H9 (cell line): ENCODE measurements at regions not wholly inside any gene's neighbourhood (a gene's known extent, or its start where the extent isn't known, plus 50 kb on each side); places are given as distances from the start of the nearest gene placed in this dataset.

ENCODE experiments used
- DNase-seq: peaks from one replicate; pipeline ENCODE4 v3.0.0-alpha.2; 2017
- H2AFZ ChIP-seq: one replicate; pipeline ENCODE4 v1.6.1; 2013; ENCODE audit warnings: mild to moderate bottlenecking, low read length, control low read depth, moderate library complexity
- H2AK5ac ChIP-seq: 2 replicates; pipeline ENCODE4 v1.6.1; 2013; ENCODE audit warnings: low read length, control low read depth, mixed read lengths; ENCODE audit not compliant: insufficient read length
- H2BK120ac ChIP-seq: one replicate; pipeline ENCODE4 v1.6.1; 2013; ENCODE audit warnings: low read depth, mild to moderate bottlenecking, low read length, control low read depth, inconsistent platforms; ENCODE audit not compliant: poor library complexity, severe bottlenecking
- H2BK12ac ChIP-seq: 2 replicates; pipeline ENCODE4 v1.6.1; 2013; ENCODE audit warnings: low read length, control low read depth, mixed read lengths, low read depth; ENCODE audit not compliant: insufficient read length
- H2BK15ac ChIP-seq: 2 replicates; pipeline ENCODE4 v1.6.1; 2013; ENCODE audit warnings: low read depth, low read length, control low read depth
- H2BK20ac ChIP-seq: one replicate; pipeline ENCODE4 v1.6.1; 2013; ENCODE audit warnings: low read depth, mild to moderate bottlenecking, low read length, control low read depth, inconsistent platforms; ENCODE audit not compliant: poor library complexity, severe bottlenecking
- H2BK5ac ChIP-seq: 2 replicates; pipeline ENCODE4 v1.6.1; 2013; ENCODE audit warnings: low read length, control low read depth, mixed read lengths; ENCODE audit not compliant: insufficient read length
- H3K14ac ChIP-seq: 2 replicates; pipeline ENCODE4 v1.6.1; 2013; ENCODE audit warnings: low read length, control low read depth; ENCODE audit not compliant: insufficient read depth
- H3K18ac ChIP-seq: 2 replicates; pipeline ENCODE4 v1.6.1; 2013; ENCODE audit warnings: low read depth, mild to moderate bottlenecking, mixed read lengths, low read length, control low read depth; ENCODE audit not compliant: insufficient read length
- H3K23ac ChIP-seq: 2 replicates; pipeline ENCODE4 v1.6.1; 2013; ENCODE audit warnings: low read length, control low read depth, mixed read lengths, low read depth; ENCODE audit not compliant: insufficient read length
- H3K23me2 ChIP-seq: 2 replicates; pipeline ENCODE4 v1.6.1; 2013; ENCODE audit warnings: low read depth, mild to moderate bottlenecking, mixed read lengths, low read length, control low read depth; ENCODE audit not compliant: insufficient read length, poor library complexity, severe bottlenecking
- H3K27ac ChIP-seq: 2 replicates; pipeline ENCODE4 v1.5.1; 2013; ENCODE audit warnings: low read length, control low read depth, mixed read lengths, low read depth; ENCODE audit not compliant: insufficient read length
- H3K27me3 ChIP-seq: 2 replicates; pipeline ENCODE4 v1.6.1; 2013; ENCODE audit warnings: low read length, control low read depth, inconsistent platforms; ENCODE audit not compliant: insufficient read depth
- H3K4ac ChIP-seq: 2 replicates; pipeline ENCODE4 v1.6.1; 2013; ENCODE audit warnings: low read depth, mild to moderate bottlenecking, control low read depth, inconsistent platforms, low read length, moderate library complexity
- H3K4me1 ChIP-seq: 2 replicates; pipeline ENCODE4 v1.6.1; 2013; ENCODE audit warnings: low read length, control low read depth, inconsistent platforms; ENCODE audit not compliant: insufficient read depth
- H3K4me2 ChIP-seq: 2 replicates; pipeline ENCODE4 v1.6.1; 2013; ENCODE audit warnings: low read length, control low read depth, mixed read lengths; ENCODE audit not compliant: insufficient read length, insufficient read depth
- H3K56ac ChIP-seq: 2 replicates; pipeline ENCODE4 v1.6.1; 2013; ENCODE audit warnings: low read depth, mild to moderate bottlenecking, mixed read lengths, low read length, control low read depth; ENCODE audit not compliant: insufficient read length
- H3K79me1 ChIP-seq: 2 replicates; pipeline ENCODE4 v1.6.1; 2013; ENCODE audit warnings: low read depth, mild to moderate bottlenecking, moderate library complexity, low read length, control low read depth, inconsistent platforms; ENCODE audit not compliant: insufficient read depth, poor library complexity, severe bottlenecking
- H3K79me2 ChIP-seq: 2 replicates; pipeline ENCODE4 v1.6.1; 2013; ENCODE audit warnings: low read length, control low read depth, inconsistent platforms; ENCODE audit not compliant: insufficient read depth
- H3K9ac ChIP-seq: 2 replicates; pipeline ENCODE4 v1.6.1; 2013; ENCODE audit warnings: low read length, control low read depth, mixed read lengths; ENCODE audit not compliant: insufficient read length; ENCODE audit errors: extremely low read depth
- H3K9me3 ChIP-seq: one replicate; pipeline ENCODE4 v1.6.1; 2013; ENCODE audit warnings: low read depth, low read length, inconsistent platforms; ENCODE audit not compliant: control insufficient read depth
- H3T11ph ChIP-seq: one replicate; pipeline ENCODE4 v1.6.1; 2013; ENCODE audit warnings: mild to moderate bottlenecking, low read length, control low read depth, inconsistent platforms
- H4K20me1 ChIP-seq: one replicate; pipeline ENCODE4 v1.6.1; 2013; ENCODE audit not compliant: control insufficient read depth, insufficient read length, insufficient read depth
- H4K5ac ChIP-seq: 2 replicates; pipeline ENCODE4 v1.6.1; 2013; ENCODE audit warnings: low read depth, mild to moderate bottlenecking, mixed read lengths, low read length, control low read depth; ENCODE audit not compliant: insufficient read length
- H4K8ac ChIP-seq: replicated peaks from 2 replicates; pipeline ENCODE4 v1.6.1; 2013; ENCODE audit warnings: low read length, control low read depth, mixed read lengths, low read depth; ENCODE audit not compliant: insufficient read length
- H4K91ac ChIP-seq: 2 replicates; pipeline ENCODE4 v1.6.1; 2013; ENCODE audit warnings: low read depth, mild to moderate bottlenecking, moderate library complexity, mixed read lengths, low read length, control low read depth; ENCODE audit not compliant: insufficient read length
- H3K27ac Mint-ChIP-seq, 3 experiments: 2 replicates in 2 of 3; 3 replicates in 1 of 3; pipeline ENCODE4 v1.8.0; 2020 to 2021; ENCODE audit warnings: mixed read lengths in 3 of 3, mild to moderate bottlenecking in 1 of 3, moderate library complexity in 1 of 3
- H3K27me3 Mint-ChIP-seq: 2 replicates; pipeline ENCODE4 v1.8.0; 2021; ENCODE audit warnings: low read depth, mild to moderate bottlenecking, moderate library complexity, mixed read lengths
- H3K36me3 Mint-ChIP-seq, 3 experiments: 2 replicates in 2 of 3; 3 replicates in 1 of 3; pipeline ENCODE4 v1.8.0; 2020 to 2021; ENCODE audit warnings: low read depth in 3 of 3, mixed read lengths in 3 of 3; ENCODE audit not compliant: insufficient read depth in 1 of 3
- H3K4me1 Mint-ChIP-seq, 2 experiments: 2 replicates each; pipeline ENCODE4 v1.8.0; 2020; ENCODE audit warnings: mixed read lengths in 2 of 2
- H3K4me3 Mint-ChIP-seq, 2 experiments: 2 replicates in 1 of 2; 3 replicates in 1 of 2; pipeline ENCODE4 v1.8.0; 2020 to 2021; ENCODE audit warnings: mild to moderate bottlenecking in 2 of 2, mixed read lengths in 2 of 2, moderate library complexity in 1 of 2
- H3K9me3 Mint-ChIP-seq, 2 experiments: 2 replicates in 1 of 2; 3 replicates in 1 of 2; pipeline ENCODE4 v1.8.0; 2020; ENCODE audit warnings: mild to moderate bottlenecking in 2 of 2, mixed read lengths in 2 of 2, moderate library complexity in 1 of 2
- CTCF ChIP-seq: fragments of 200-600 bp; sonication (generic); conservative IDR thresholded peaks from 3 replicates; pipeline ENCODE4 v1.8.0; 2021; ENCODE audit warnings: antibody characterized with exemption, mild to moderate bottlenecking
- WGBS: extraction: QIAGEN DNeasy Blood & Tissue Kit; methylation state at CpG from one replicate; pipeline ENCODE4 v1.1.7; 2013; ENCODE audit warnings: missing lambda C conversion rate, low lambda C conversion rate, mixed read lengths; ENCODE audit not compliant: insufficient read length; ENCODE audit errors: extremely low coverage; 5-methylcytosine and 5-hydroxymethylcytosine counted together

GRCh38 chr6:140360651-140361050, 986.2 kb upstream of the CITED2 start:
- no peak overlapping the region for H3K4me2 ChIP-seq
- H2BK20ac ChIP-seq, result no peak overlapping the region
- DNase-seq, result no peak
- no peak overlapping the region for H3K4me3 Mint-ChIP-seq
- H4K20me1 ChIP-seq, result no peaks in the 10 kb centered on the region
- no peak overlapping the region for H4K91ac ChIP-seq
- H3K9ac ChIP-seq, result no peak overlapping the region
- no peaks in the 10 kb centered on the region for H3K79me1 ChIP-seq
- TF ChIP-seq CTCF, result no peak
- H3K4me1 Mint-ChIP-seq, result no peaks in the 10 kb centered on the region
- no peaks in the 10 kb centered on the region for H3K79me2 ChIP-seq
- no peaks in the 10 kb centered on the region for H3K27me3 ChIP-seq
- H4K8ac ChIP-seq, result no peak overlapping the region
- no peaks in the 10 kb centered on the region for H3K23me2 ChIP-seq
- no peak overlapping the region for H3K23ac ChIP-seq
- no peak overlapping the region for H3K56ac ChIP-seq
- no peak overlapping the region for H3T11ph ChIP-seq
- WGBS, result no CpG with 5 or more reads among the region's 3 CpGs
- H3K27ac Mint-ChIP-seq, result no peak overlapping the region
- peaks cover 9% of the 10 kb centered on the region for H3K9me3 ChIP-seq
- no peak overlapping the region for H2BK12ac ChIP-seq
- H2BK120ac ChIP-seq, result no peak overlapping the region
- no peak overlapping the region for H2AFZ ChIP-seq
- no peak overlapping the region for H2BK15ac ChIP-seq
- H4K5ac ChIP-seq, result no peak overlapping the region
- H3K27ac ChIP-seq, result no peak overlapping the region
- H3K4me1 ChIP-seq, result no peaks in the 10 kb centered on the region
- no peak overlapping the region for H3K4ac ChIP-seq
- no peaks in the 10 kb centered on the region for H3K27me3 Mint-ChIP-seq
- H2AK5ac ChIP-seq, result no peak overlapping the region
- peaks cover 16 to 26% (median 17%) of the 10 kb centered on the region in 3 experiments for H3K36me3 Mint-ChIP-seq
- H3K18ac ChIP-seq, result no peak overlapping the region
- no peak overlapping the region for H3K14ac ChIP-seq
- H2BK5ac ChIP-seq, result no peak overlapping the region
- peaks cover 26 to 27% of the 10 kb centered on the region in 2 experiments for H3K9me3 Mint-ChIP-seq
